Right renal pelvis (tissue), 4 donors: ENCODE measurements at regions not wholly inside any gene's neighbourhood (a gene's known extent, or its start where the extent isn't known, plus 50 kb on each side); places are given as distances from the start of the nearest gene placed in this dataset.

Experiments
- DNase-seq, 4 donors: peaks; one replicate each; pipeline ENCODE4 v3.0.0-alpha.2; 2013; ENCODE audit warnings: low read depth in 4 of 4, low spot score in 3 of 4, missing footprints in 1 of 4

- DNase-seq, result no peak
These were observed 287.0 kb downstream of the CDC5L start for GRCh38 chr6:44674226-44675155.

- DNase-seq, result no peak
These were observed 287.9 kb downstream of the CDC5L start for GRCh38 chr6:44675449-44675848.

GRCh38 chr6:44676246-44676790 lies 288.8 kb downstream of the CDC5L start:
- DNase-seq, result no peak

- DNase-seq, result no peak
These were observed 289.4 kb downstream of the CDC5L start for GRCh38 chr6:44676826-44677433.

GRCh38 chr6:44678252-44678935 lies 290.9 kb downstream of the CDC5L start:
- DNase-seq, result no peak

- no peak for DNase-seq
These were observed 292.1 kb downstream of the CDC5L start for GRCh38 chr6:44679438-44680201.

GRCh38 chr6:44680202-44680720 lies 292.8 kb downstream of the CDC5L start:
- DNase-seq, result no peak

- no peak for DNase-seq
These were observed 294.3 kb downstream of the CDC5L start for GRCh38 chr6:44681761-44682160.

GRCh38 chr6:44682280-44682679 lies 294.8 kb downstream of the CDC5L start:
- no peak for DNase-seq

- DNase-seq, result no peak
These were observed 295.7 kb downstream of the CDC5L start for GRCh38 chr6:44682987-44683779.

- DNase-seq, result no peak
These were observed 297.7 kb downstream of the CDC5L start for GRCh38 chr6:44685213-44685612.

- DNase-seq, result no peak
These were observed 308.6 kb downstream of the CDC5L start for GRCh38 chr6:44696099-44696498.

GRCh38 chr6:44696686-44697085 lies 309.2 kb downstream of the CDC5L start:
- no peak for DNase-seq

GRCh38 chr6:44697327-44697726 lies 309.8 kb downstream of the CDC5L start:
- no peak for DNase-seq

- no peak for DNase-seq
These were observed 311.1 kb downstream of the CDC5L start for GRCh38 chr6:44698602-44699001.

GRCh38 chr6:44699082-44699481 lies 311.6 kb downstream of the CDC5L start:
- DNase-seq, result no peak

GRCh38 chr6:44699851-44700250 lies 312.3 kb downstream of the CDC5L start:
- no peak for DNase-seq

- no peak for DNase-seq
These were observed 312.9 kb downstream of the CDC5L start for GRCh38 chr6:44700422-44700821.

GRCh38 chr6:44701038-44701636 lies 313.6 kb downstream of the CDC5L start:
- no peak for DNase-seq
